ENCODE measurements at regions not wholly inside any gene's neighbourhood (a gene's known extent, or its start where the extent isn't known, plus 50 kb on each side); places are given as distances from the start of the nearest gene placed in this dataset.
"Not testable (repeated sequence)": the region's sequence is repeated elsewhere in the genome, so short reads cannot be mapped to it uniquely, and the experiment has no call there.

DNA sequence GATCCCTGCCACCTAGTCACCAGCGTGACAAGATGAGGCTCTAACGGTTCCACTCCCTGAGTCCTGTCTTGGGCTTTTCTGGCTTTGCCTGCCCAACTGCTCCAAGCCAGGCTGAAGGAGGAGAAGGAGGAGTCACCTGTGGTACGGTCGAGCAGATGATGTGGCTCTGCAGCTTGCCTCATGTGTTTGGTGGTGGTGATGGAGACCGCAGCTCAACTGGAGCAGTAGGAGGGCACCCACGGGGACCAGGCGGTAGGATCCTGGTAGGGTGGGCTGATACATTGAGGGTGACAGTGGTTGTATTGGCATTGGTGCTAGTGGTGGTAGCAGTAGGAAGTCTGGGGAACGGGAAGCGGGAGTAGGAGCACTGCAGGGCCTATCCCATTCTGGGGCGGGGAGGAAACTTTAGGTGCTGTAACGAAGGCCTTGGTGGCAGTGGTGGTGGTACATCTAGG is 202.8 kb upstream of the WSB1 start:
- no peak for DNase-seq (ENCODE audit: low read depth in 1 of 2, low spot score in 1 of 2)
- no peak overlapping the region for H3K4me3 ChIP-seq (replicated peaks; ENCODE audit: insufficient read depth, low read length)
- TF ChIP-seq SPI1 (IDR thresholded peaks at IDR 0.05; ENCODE audit: borderline replicate concordance, low read depth), result no peak
- no peak for TF ChIP-seq GABPA (IDR thresholded peaks at IDR 0.05; ENCODE audit: low read depth)
- TF ChIP-seq POLR2AphosphoS5 (IDR thresholded peaks at IDR 0.05; ENCODE audit: low read depth), result no peak
- TF ChIP-seq, protein P1, sequence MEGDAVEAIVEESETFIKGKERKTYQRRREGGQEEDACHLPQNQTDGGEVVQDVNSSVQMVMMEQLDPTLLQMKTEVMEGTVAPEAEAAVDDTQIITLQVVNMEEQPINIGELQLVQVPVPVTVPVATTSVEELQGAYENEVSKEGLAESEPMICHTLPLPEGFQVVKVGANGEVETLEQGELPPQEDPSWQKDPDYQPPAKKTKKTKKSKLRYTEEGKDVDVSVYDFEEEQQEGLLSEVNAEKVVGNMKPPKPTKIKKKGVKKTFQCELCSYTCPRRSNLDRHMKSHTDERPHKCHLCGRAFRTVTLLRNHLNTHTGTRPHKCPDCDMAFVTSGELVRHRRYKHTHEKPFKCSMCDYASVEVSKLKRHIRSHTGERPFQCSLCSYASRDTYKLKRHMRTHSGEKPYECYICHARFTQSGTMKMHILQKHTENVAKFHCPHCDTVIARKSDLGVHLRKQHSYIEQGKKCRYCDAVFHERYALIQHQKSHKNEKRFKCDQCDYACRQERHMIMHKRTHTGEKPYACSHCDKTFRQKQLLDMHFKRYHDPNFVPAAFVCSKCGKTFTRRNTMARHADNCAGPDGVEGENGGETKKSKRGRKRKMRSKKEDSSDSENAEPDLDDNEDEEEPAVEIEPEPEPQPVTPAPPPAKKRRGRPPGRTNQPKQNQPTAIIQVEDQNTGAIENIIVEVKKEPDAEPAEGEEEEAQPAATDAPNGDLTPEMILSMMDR (IDR thresholded peaks at IDR 0.05; ENCODE audit: insufficient read depth, low read length), result no peak
- TF ChIP-seq, protein P2, sequence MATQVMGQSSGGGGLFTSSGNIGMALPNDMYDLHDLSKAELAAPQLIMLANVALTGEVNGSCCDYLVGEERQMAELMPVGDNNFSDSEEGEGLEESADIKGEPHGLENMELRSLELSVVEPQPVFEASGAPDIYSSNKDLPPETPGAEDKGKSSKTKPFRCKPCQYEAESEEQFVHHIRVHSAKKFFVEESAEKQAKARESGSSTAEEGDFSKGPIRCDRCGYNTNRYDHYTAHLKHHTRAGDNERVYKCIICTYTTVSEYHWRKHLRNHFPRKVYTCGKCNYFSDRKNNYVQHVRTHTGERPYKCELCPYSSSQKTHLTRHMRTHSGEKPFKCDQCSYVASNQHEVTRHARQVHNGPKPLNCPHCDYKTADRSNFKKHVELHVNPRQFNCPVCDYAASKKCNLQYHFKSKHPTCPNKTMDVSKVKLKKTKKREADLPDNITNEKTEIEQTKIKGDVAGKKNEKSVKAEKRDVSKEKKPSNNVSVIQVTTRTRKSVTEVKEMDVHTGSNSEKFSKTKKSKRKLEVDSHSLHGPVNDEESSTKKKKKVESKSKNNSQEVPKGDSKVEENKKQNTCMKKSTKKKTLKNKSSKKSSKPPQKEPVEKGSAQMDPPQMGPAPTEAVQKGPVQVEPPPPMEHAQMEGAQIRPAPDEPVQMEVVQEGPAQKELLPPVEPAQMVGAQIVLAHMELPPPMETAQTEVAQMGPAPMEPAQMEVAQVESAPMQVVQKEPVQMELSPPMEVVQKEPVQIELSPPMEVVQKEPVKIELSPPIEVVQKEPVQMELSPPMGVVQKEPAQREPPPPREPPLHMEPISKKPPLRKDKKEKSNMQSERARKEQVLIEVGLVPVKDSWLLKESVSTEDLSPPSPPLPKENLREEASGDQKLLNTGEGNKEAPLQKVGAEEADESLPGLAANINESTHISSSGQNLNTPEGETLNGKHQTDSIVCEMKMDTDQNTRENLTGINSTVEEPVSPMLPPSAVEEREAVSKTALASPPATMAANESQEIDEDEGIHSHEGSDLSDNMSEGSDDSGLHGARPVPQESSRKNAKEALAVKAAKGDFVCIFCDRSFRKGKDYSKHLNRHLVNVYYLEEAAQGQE (IDR thresholded peaks at IDR 0.05; ENCODE audit: insufficient replicate concordance, low read depth), result no peak
- no peak overlapping the region for H3K27ac ChIP-seq (replicated peaks)
- H3K27me3 ChIP-seq (ENCODE audit: insufficient read depth, poor library complexity, severe bottlenecking), result no peaks in the 10 kb centered on the region

DNA sequence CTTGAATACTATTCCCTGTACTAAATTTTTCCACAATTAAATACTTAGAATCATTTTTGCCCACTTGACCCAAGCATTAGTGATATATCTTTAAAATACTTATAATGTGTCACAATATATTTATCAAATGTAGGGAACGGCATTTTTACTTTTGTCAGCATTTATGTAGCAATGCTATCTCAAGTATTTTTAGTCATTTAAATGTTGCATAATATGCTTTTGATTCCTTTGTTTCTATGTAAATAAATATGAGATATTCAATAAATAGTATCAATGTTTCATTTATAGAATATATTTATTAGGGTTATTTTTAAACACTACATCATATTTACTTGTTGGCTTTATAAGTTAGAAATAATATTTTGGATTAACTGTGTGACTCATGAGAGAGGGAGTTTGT is 199.7 kb upstream of the WSB1 start:
- H3K27me3 ChIP-seq (ENCODE audit: insufficient read depth, poor library complexity, severe bottlenecking); DNase-seq (ENCODE audit: low read depth in 1 of 2, low spot score in 1 of 2); H3K4me3 ChIP-seq (replicated peaks; ENCODE audit: insufficient read depth, low read length); H3K27ac ChIP-seq (replicated peaks): not testable (repeated sequence)

DNA sequence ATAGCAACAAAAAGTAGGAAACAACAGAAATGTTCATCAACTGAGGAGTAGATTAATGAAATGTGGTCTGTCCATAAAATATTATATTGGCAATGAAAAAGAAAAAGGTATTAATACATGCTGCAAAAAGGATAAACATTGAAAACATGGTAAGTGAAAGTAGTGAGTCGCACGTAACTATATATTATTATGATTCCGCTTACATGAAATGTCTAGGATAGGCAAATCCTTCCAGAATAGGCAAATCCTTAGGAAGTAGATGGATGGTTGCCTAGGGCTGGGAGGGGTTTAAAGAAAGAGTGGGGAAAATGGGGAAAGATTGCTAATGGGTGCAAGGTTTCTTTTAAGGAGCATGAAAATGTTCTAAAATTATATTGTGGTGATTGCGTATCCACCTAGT is 198.1 kb upstream of the WSB1 start:
- not testable (repeated sequence) for H3K4me3 ChIP-seq (replicated peaks; ENCODE audit: insufficient read depth, low read length); H3K27me3 ChIP-seq (ENCODE audit: insufficient read depth, poor library complexity, severe bottlenecking)

DNA sequence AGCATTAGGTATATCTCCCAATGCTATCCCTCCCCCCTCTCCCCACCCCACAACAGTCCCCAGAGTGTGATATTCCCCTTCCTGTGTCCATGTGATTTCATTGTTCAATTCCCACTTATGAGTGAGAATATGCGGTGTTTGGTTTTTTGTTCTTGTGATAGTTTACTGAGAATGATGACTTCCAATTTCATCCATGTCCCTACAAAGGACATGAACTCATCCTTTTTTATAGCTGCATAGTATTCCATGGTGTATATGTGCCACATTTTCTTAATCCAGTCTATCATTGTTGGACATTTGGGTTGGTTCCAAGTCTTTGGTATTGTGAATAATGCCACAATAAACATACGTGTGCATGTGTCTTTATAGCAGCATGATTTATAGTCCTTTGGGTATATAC is 194.6 kb upstream of the WSB1 start:
- not testable (repeated sequence) for H3K4me3 ChIP-seq (replicated peaks; ENCODE audit: insufficient read depth, low read length); H3K27ac ChIP-seq (replicated peaks); DNase-seq (ENCODE audit: low read depth in 1 of 2, low spot score in 1 of 2); H3K27me3 ChIP-seq (ENCODE audit: insufficient read depth, poor library complexity, severe bottlenecking)

More for the DNA sequence above, 198.1 kb upstream of the WSB1 start:
- H3K27ac ChIP-seq (replicated peaks); DNase-seq (ENCODE audit: low read depth in 1 of 2, low spot score in 1 of 2): not testable (repeated sequence)

DNA sequence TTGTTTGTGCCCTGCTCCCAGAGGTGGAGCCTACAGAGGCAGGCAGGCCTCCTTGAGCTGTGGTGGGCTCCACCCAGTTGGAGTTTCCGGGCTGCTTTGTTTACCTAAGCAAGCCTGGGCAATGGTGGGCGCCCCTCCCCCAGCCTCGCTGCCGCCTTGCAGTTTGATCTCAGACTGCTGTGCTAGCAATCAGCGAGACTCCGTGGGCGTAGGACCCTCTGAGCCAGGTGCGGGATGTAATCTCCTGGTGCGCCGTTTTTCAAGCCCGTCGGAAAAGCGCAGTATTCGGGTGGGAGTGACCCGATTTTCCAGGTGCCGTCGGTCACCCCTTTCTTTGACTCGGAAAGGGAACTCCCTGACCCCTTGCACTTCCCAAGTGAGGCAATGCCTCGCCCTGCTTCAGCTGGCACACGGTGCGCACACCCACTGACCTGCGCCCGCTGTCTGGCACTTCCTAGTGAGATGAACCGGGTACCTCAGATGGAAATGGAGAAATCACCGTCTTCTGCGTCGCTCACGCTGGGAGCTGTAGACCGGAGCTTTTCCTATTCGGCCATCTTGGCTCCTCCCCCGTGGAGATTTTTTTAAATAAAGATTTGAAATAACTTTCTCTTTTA is 189.2 kb upstream of the WSB1 start:
- DNase-seq (ENCODE audit: low read depth in 1 of 2, low spot score in 1 of 2), result not testable (repeated sequence)

DNA sequence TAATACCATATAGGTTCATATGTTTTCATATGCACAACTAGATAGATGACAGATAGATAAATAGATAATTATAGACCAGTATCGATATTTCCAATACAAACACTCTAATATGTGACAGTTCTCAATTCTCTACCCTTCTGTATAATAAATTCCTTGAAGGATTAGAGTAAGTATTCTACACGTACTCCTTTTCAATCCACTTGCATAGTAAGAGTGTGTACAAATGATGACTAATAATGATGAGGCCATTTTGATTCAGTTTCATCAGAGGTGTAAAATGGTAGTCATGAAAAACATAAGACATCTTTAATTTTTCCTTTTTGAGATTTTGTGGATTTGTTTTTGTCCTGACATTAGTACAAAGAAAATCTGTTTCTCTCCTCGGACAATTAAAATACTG is 188.3 kb upstream of the WSB1 start:
- Histone ChIP-seq H3K27me3 (ENCODE audit: insufficient read depth, poor library complexity, severe bottlenecking) (no peaks in the 10 kb centered on the region), H3K4me3 (replicated peaks; ENCODE audit: insufficient read depth, low read length) (no peak overlapping the region), H3K27ac (replicated peaks) (no peak overlapping the region)
- TF ChIP-seq, protein P2 (IDR thresholded peaks at IDR 0.05; ENCODE audit: insufficient replicate concordance, low read depth), result no peak
- TF ChIP-seq GABPA (IDR thresholded peaks at IDR 0.05; ENCODE audit: low read depth), result no peak
- TF ChIP-seq, protein P1 (IDR thresholded peaks at IDR 0.05; ENCODE audit: insufficient read depth, low read length), result no peak
- no peak for TF ChIP-seq SPI1 (IDR thresholded peaks at IDR 0.05; ENCODE audit: borderline replicate concordance, low read depth)
- TF ChIP-seq POLR2AphosphoS5 (IDR thresholded peaks at IDR 0.05; ENCODE audit: low read depth), result no peak
- DNase-seq (ENCODE audit: low read depth in 1 of 2, low spot score in 1 of 2), result no peak

More for the DNA sequence above, 189.2 kb upstream of the WSB1 start:
- H3K27ac ChIP-seq (replicated peaks); H3K27me3 ChIP-seq (ENCODE audit: insufficient read depth, poor library complexity, severe bottlenecking); H3K4me3 ChIP-seq (replicated peaks; ENCODE audit: insufficient read depth, low read length): not testable (repeated sequence)
